ENCODE measurements at regions not wholly inside any gene's neighbourhood (a gene's known extent, or its start where the extent isn't known, plus 50 kb on each side); places are given as distances from the start of the nearest gene placed in this dataset.

DNA sequence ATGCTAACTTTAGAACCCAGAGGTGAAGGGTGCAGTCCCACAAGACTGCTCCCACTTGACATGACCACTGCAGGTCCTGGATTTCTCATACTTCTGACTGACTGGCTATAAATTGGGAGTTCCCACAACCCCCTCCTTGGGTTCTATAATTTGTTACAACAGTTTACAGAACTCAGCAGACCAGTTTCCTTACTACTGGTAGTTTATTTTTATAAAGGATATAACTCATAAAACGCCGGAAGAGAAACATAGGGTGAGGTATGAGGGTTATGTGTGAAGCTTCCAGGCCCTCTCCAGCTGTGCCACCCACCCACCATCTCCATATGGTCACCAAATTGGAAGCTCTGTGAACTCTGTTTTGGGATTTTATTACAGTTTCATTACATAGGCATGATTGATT lies 839.6 kb downstream of the TSN start:
- Mint-ChIP-seq H3K36me3 (ENCODE audit: low read depth) (no peaks in the 10 kb centered on the region), H3K9me3 (peaks cover 5% of the 10 kb centered on the region), H3K4me1 (no peaks in the 10 kb centered on the region), H3K4me3 (no peak overlapping the region), H3K27me3 (ENCODE audit: low read depth) (no peaks in the 10 kb centered on the region), H3K27ac (ENCODE audit: unreplicated experiment) (no peak overlapping the region)
- no peak for DNase-seq (ENCODE audit: low read depth, low spot score)
- TF ChIP-seq, protein P1, sequence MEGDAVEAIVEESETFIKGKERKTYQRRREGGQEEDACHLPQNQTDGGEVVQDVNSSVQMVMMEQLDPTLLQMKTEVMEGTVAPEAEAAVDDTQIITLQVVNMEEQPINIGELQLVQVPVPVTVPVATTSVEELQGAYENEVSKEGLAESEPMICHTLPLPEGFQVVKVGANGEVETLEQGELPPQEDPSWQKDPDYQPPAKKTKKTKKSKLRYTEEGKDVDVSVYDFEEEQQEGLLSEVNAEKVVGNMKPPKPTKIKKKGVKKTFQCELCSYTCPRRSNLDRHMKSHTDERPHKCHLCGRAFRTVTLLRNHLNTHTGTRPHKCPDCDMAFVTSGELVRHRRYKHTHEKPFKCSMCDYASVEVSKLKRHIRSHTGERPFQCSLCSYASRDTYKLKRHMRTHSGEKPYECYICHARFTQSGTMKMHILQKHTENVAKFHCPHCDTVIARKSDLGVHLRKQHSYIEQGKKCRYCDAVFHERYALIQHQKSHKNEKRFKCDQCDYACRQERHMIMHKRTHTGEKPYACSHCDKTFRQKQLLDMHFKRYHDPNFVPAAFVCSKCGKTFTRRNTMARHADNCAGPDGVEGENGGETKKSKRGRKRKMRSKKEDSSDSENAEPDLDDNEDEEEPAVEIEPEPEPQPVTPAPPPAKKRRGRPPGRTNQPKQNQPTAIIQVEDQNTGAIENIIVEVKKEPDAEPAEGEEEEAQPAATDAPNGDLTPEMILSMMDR (conservative IDR thresholded peaks at IDR 0.05): no peak

DNA sequence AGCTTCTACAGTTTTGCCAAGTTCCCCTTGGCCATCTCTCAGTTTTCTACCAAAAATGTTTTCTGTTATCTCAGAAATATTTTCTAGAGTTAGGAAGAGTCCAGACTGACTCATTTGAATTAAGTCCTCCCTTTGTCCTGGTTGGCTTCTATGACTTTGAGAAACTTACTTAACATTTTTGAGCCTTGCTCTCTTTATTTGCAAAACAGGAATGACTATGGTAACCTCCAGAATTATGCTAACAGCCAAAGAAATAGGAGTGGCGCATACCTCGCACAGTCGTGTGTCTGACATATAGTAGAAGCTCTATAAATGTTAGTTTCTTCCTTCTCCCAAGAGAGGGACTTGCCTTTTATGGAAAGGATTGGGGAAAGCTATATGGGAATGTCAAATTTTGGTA lies 841.1 kb downstream of the TSN start:
- Mint-ChIP-seq H3K36me3 (ENCODE audit: low read depth) (no peaks in the 10 kb centered on the region), H3K9me3 (peaks cover 5% of the 10 kb centered on the region), H3K27me3 (ENCODE audit: low read depth) (no peaks in the 10 kb centered on the region), H3K27ac (ENCODE audit: unreplicated experiment) (no peak overlapping the region), H3K4me3 (no peak overlapping the region), H3K4me1 (no peaks in the 10 kb centered on the region)
- TF ChIP-seq, protein P1 (conservative IDR thresholded peaks at IDR 0.05): no peak
- DNase-seq (ENCODE audit: low read depth, low spot score): no peak

DNA sequence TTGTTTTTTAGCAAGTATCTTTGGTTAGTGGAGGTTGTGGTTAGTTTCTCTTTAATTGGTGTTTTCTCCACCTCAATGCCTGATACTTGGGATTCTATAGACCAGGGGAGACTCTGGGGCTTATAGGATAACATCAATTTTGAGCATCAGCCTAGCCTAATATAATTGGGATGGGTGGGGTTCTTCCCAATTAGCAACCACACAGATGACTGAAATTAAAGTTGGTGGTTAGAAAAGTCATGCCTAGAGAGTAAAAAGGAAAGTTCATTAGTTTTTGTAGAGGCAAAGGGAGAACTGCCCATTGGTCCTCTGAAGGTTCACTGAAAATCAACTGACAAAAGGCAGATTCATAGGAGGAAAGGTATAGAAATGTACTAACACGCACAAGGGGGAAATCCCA lies 843.3 kb downstream of the TSN start:
- no peaks in the 10 kb centered on the region for H3K4me1 Mint-ChIP-seq
- H3K36me3 Mint-ChIP-seq (ENCODE audit: low read depth): no peaks in the 10 kb centered on the region
- H3K27ac Mint-ChIP-seq (ENCODE audit: unreplicated experiment): no peak overlapping the region
- H3K27me3 Mint-ChIP-seq (ENCODE audit: low read depth): no peaks in the 10 kb centered on the region
- no peak for DNase-seq (ENCODE audit: low read depth, low spot score)
- H3K9me3 Mint-ChIP-seq: no peaks in the 10 kb centered on the region
- H3K4me3 Mint-ChIP-seq: no peak overlapping the region
- TF ChIP-seq, protein P1 (conservative IDR thresholded peaks at IDR 0.05): no peak

DNA sequence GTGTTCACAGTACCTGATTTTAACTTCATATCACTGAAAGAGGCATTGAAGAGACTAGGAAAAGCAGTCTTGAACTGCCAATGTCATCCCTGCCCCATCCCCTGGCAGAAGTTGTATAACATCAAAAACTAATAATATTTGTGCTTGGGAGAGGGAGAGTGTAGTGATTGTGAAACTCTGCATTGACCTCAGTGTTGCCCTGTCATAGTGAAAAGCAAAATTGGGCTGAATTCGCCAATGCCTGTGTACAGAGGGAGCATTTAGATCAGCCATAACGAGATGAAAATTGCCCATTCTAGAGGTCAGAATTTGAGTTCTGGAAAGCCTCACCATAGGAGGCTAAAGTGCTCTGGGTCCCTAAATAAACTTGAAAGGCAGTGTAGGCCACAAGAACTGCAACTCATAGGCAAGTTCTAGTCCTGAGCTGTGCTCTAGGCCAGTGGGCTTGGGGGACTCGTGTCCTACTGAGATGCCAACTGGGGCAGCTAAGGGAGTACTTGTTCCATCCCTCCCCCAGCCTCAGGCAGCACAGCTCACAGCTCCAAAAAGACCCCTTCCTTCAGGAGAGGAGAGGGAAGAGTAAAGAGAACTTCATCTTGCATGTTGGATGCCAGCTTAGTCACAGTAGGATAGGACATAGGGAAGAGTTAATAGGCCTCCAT lies 855.6 kb downstream of the TSN start:
- H3K4me3 Mint-ChIP-seq: no peak overlapping the region
- TF ChIP-seq, protein P1 (conservative IDR thresholded peaks at IDR 0.05): no peak
- H3K9me3 Mint-ChIP-seq: peaks cover 2% of the 10 kb centered on the region
- no peaks in the 10 kb centered on the region for H3K4me1 Mint-ChIP-seq
- H3K36me3 Mint-ChIP-seq (ENCODE audit: low read depth): no peaks in the 10 kb centered on the region
- H3K27ac Mint-ChIP-seq (ENCODE audit: unreplicated experiment): no peak overlapping the region
- H3K27me3 Mint-ChIP-seq (ENCODE audit: low read depth): no peaks in the 10 kb centered on the region
- no peak for DNase-seq (ENCODE audit: low read depth, low spot score)

DNA sequence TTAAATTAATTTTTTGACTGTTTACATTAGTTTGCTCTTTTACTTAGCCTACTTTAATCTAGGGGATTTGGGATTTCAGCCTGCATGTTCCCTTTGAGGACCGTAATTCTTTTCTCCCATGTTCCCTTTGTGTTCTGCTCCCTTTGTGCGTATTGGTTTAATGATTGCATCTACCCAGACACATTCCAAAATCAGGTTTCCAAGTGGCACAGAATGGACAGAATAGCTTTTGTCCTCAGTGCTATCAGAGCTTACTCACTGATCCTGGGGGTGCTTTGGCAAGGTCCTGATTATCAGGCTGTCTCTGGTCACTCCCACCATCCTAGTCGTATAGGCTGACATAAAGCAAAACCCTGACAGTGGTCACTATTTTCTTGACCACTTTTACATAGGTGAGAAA lies 867.5 kb downstream of the TSN start:
- Mint-ChIP-seq H3K9me3 (peaks cover 11% of the 10 kb centered on the region), H3K4me1 (peaks cover 13% of the 10 kb centered on the region), H3K36me3 (ENCODE audit: low read depth) (peaks cover 8% of the 10 kb centered on the region), H3K27ac (ENCODE audit: unreplicated experiment) (peak overlapping the region; percentile 9), H3K27me3 (ENCODE audit: low read depth) (no peaks in the 10 kb centered on the region), H3K4me3 (no peak overlapping the region)
- DNase-seq (ENCODE audit: low read depth, low spot score): no peak
- TF ChIP-seq, protein P1 (conservative IDR thresholded peaks at IDR 0.05): no peak

Measured in neural crest cell (in vitro differentiated cells).